ENCODE measurements at regions not wholly inside any gene's neighbourhood (a gene's known extent, or its start where the extent isn't known, plus 50 kb on each side); places are given as distances from the start of the nearest gene placed in this dataset.

DNA sequence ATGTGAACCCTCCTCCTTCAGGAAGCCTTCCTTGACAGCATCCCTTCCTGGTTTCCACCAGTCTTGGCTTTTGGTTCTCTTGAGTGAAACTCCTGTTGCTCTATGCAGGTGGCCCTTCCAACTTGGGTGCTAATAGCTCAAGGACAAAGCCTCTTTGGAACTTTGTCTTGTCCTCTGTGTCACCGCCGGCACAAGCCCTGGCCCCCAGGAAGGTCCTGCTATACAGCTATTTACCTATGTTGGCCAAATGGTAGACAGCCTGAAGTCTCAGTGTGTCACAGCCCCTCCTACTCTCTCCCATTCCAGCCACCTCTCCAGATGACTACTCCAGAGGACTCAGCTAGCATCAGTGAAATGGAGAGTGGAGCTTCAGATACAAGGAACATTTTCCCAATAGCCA is 94.7 kb upstream of the ZNF618 start:
- Histone ChIP-seq H3K4me1 (ENCODE audit: control extremely low read depth in 1 of 4, control insufficient read depth in 4 of 4, insufficient read depth in 4 of 4, low read length in 3 of 4) (no peaks in the 10 kb centered on the region), H3K27me3 (replicated peaks in 2 of 5; ENCODE audit: control insufficient read depth in 4 of 5, insufficient read depth in 5 of 5, low read length in 4 of 5) (peaks cover 0 to 4% (median 0%) of the 10 kb centered on the region in 5 experiments), H3K4me3 (ENCODE audit: control insufficient read depth in 1 of 7, extremely low read depth in 1 of 7, insufficient read depth in 4 of 7, low read depth in 2 of 7, low read length in 6 of 7) (no peak overlapping the region), H3K36me3 (ENCODE audit: control insufficient read depth in 4 of 4, insufficient read depth in 4 of 4, low read length in 3 of 4) (no peaks in the 10 kb centered on the region), H3K9me3 (ENCODE audit: control extremely low read depth in 1 of 5, control insufficient read depth in 4 of 5, insufficient read depth in 2 of 5, low read depth in 1 of 5, low read length in 4 of 5) (no peaks in the 10 kb centered on the region), H3K27ac (ENCODE audit: insufficient read depth in 1 of 2, low read depth in 1 of 2, low read length in 2 of 2, poor library complexity in 1 of 2, severe bottlenecking in 2 of 2) (no peak overlapping the region)
- ChIA-PET CTCF (interaction anchor here (1.0 kb wide), 1 partner anchor 26 kb away, joined by 3 read pairs; no protein-coding TSS in a partner anchor), POLR2A (no interaction called here)
- 90% methylated on average over 2 of the region's 2 CpGs for WGBS (ENCODE audit: insufficient coverage)
- DNase-seq, result no peak

DNA sequence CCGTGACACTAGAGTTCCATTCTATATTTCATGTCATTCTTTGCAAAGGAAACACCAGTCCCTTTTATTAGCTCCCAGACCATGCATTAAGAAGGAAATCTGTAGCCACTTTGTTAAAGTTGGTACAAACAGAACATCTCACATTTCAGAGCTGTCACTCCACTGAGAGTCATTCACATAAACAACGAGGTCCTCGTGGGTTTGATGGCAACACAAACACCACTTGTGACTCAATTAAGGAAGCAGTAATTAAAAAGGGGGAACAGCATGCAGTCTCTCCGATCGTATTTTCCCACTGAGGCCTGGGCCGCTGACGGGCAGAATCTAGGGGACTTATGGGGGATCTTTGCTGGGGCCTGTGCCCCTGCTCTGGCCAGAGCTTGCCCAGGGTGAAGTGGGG is 94.2 kb upstream of the ZNF618 start:
- no peaks in the 10 kb centered on the region for H3K36me3 ChIP-seq (ENCODE audit: control insufficient read depth in 4 of 4, insufficient read depth in 4 of 4, low read length in 3 of 4)
- no peaks in the 10 kb centered on the region for H3K9me3 ChIP-seq (ENCODE audit: control extremely low read depth in 1 of 5, control insufficient read depth in 4 of 5, insufficient read depth in 2 of 5, low read depth in 1 of 5, low read length in 4 of 5)
- H3K27me3 ChIP-seq (replicated peaks in 2 of 5; ENCODE audit: control insufficient read depth in 4 of 5, insufficient read depth in 5 of 5, low read length in 4 of 5), result peaks cover 0 to 4% (median 0%) of the 10 kb centered on the region in 5 experiments
- H3K4me3 ChIP-seq (ENCODE audit: control insufficient read depth in 1 of 7, extremely low read depth in 1 of 7, insufficient read depth in 4 of 7, low read depth in 2 of 7, low read length in 6 of 7), result no peak overlapping the region
- CTCF ChIA-PET, result interaction anchor here (1.0 to 1.2 kb wide), 2 partner anchors 9 to 26 kb away, joined by 3 read pairs; no protein-coding TSS in a partner anchor
- DNase-seq, result no peak
- WGBS (ENCODE audit: insufficient coverage), result 85% methylated on average over 6 of the region's 7 CpGs
- H3K27ac ChIP-seq (ENCODE audit: insufficient read depth in 1 of 2, low read depth in 1 of 2, low read length in 2 of 2, poor library complexity in 1 of 2, severe bottlenecking in 2 of 2), result no peak overlapping the region
- POLR2A ChIA-PET, result no interaction called here
- H3K4me1 ChIP-seq (ENCODE audit: control extremely low read depth in 1 of 4, control insufficient read depth in 4 of 4, insufficient read depth in 4 of 4, low read length in 3 of 4), result no peaks in the 10 kb centered on the region

DNA sequence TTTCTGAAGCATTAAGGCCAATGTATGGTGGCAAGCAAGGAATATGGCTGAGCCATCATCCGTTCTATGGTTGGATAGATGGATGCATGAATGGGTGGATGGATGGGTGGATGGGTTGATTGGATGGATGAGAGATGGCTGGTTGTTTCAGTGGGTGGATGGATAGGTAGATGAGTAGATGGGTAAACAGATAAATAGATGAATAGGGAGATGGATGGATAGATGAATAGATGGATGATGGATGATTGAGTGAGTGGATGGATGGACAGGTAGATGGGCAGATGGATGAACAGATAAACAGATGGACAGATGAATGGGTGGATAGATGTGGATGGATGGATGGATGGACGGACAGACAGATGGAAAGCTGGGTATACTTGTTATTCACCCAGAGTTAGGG is 92.6 kb upstream of the ZNF618 start:
- H3K4me1 ChIP-seq (ENCODE audit: control extremely low read depth in 1 of 4, control insufficient read depth in 4 of 4, insufficient read depth in 4 of 4, low read length in 3 of 4), result no peaks in the 10 kb centered on the region
- H3K4me3 ChIP-seq (ENCODE audit: control insufficient read depth in 1 of 7, extremely low read depth in 1 of 7, insufficient read depth in 4 of 7, low read depth in 2 of 7, low read length in 6 of 7), result no peak overlapping the region
- H3K27me3 ChIP-seq (replicated peaks in 2 of 5; ENCODE audit: control insufficient read depth in 4 of 5, insufficient read depth in 5 of 5, low read length in 4 of 5), result peaks cover 0 to 6% (median 0%) of the 10 kb centered on the region in 5 experiments
- CTCF ChIA-PET, result no interaction called here
- no peaks in the 10 kb centered on the region for H3K9me3 ChIP-seq (ENCODE audit: control extremely low read depth in 1 of 5, control insufficient read depth in 4 of 5, insufficient read depth in 2 of 5, low read depth in 1 of 5, low read length in 4 of 5)
- 100% methylated on average over 1 of the region's 2 CpGs for WGBS (ENCODE audit: insufficient coverage)
- POLR2A ChIA-PET, result no interaction called here
- DNase-seq, result no peak
- H3K27ac ChIP-seq (ENCODE audit: insufficient read depth in 1 of 2, low read depth in 1 of 2, low read length in 2 of 2, poor library complexity in 1 of 2, severe bottlenecking in 2 of 2), result no peak overlapping the region
- no peaks in the 10 kb centered on the region for H3K36me3 ChIP-seq (ENCODE audit: control insufficient read depth in 4 of 4, insufficient read depth in 4 of 4, low read length in 3 of 4)

DNA sequence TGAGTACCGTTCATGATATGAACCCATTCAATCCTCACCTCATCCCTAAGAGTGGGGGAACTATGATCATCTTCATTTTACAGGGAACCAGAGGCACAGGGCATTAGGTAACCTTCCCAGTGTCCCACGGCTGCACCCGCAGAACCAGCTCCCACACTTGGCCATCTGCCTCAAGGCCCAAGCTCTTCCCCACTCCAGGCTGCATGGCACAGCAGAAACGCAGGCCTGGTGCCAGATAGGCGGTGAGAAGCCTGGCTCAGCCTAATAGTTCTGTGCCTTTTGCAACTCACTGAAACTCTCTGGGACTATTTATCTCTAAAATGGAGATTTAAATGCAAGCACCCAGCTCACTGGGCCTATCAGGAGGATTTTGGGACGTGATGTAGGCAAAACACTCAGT is 90.8 kb upstream of the ZNF618 start:
- Histone ChIP-seq H3K9me3 (ENCODE audit: control extremely low read depth in 1 of 5, control insufficient read depth in 4 of 5, insufficient read depth in 2 of 5, low read depth in 1 of 5, low read length in 4 of 5) (no peaks in the 10 kb centered on the region), H3K4me1 (ENCODE audit: control extremely low read depth in 1 of 4, control insufficient read depth in 4 of 4, insufficient read depth in 4 of 4, low read length in 3 of 4) (no peaks in the 10 kb centered on the region), H3K27me3 (replicated peaks in 2 of 5; ENCODE audit: control insufficient read depth in 4 of 5, insufficient read depth in 5 of 5, low read length in 4 of 5) (peaks cover 0 to 8% (median 0%) of the 10 kb centered on the region in 5 experiments), H3K27ac (ENCODE audit: insufficient read depth in 1 of 2, low read depth in 1 of 2, low read length in 2 of 2, poor library complexity in 1 of 2, severe bottlenecking in 2 of 2) (no peak overlapping the region), H3K36me3 (ENCODE audit: control insufficient read depth in 4 of 4, insufficient read depth in 4 of 4, low read length in 3 of 4) (no peaks in the 10 kb centered on the region), H3K4me3 (ENCODE audit: control insufficient read depth in 1 of 7, extremely low read depth in 1 of 7, insufficient read depth in 4 of 7, low read depth in 2 of 7, low read length in 6 of 7) (no peak overlapping the region)
- ChIA-PET CTCF (no interaction called here), POLR2A (no interaction called here)
- no peak for DNase-seq
- WGBS (ENCODE audit: insufficient coverage), result 100% methylated on average over 6 of the region's 6 CpGs

DNA sequence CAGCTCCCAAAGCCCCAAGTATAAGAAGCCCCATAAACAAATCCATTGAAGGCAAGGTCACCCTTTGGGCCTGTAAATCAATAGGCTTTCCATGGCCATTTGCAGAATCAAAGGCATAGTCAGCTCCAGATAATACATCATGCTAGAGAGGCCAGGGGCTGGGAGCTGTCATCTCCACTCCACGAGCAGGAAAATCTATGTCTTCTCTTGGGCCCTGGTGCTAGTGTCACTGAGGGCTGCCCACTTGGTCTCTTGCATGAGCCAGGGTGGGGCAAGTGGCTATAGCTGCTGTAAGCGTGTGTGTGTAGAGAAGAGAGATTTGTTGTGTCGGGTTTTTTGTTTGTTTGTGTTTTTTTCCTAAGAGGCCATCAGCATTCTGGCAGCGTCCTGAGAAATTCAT is 90.0 kb upstream of the ZNF618 start:
- H3K27me3 ChIP-seq (replicated peaks in 2 of 5; ENCODE audit: control insufficient read depth in 4 of 5, insufficient read depth in 5 of 5, low read length in 4 of 5), result peaks cover 0 to 8% (median 0%) of the 10 kb centered on the region in 5 experiments
- CTCF ChIA-PET, result no interaction called here
- no CpG with 5 or more reads among the region's 4 CpGs for WGBS (ENCODE audit: insufficient coverage)

DNA sequence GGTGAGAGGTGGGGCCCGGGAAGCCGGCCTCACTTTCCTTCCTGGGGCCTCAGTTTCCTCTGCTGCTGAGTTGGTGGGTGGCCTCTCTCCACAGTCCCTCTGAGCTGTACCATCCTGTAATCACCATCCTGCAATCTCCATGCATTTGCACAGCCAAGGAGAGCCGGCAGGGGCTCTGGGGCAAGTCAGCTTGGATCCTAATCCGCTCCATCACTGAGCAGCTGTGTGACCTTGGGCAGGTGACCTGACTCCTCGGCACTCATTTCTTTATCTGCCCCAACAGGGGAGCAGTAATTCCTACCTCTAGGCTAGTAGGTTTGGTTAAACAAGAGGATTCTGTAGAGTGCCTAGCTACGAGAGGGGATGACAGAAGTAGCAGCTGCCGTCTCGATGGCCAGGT is 88.2 kb upstream of the ZNF618 start:
- POLR2A ChIA-PET, result no interaction called here
- WGBS (ENCODE audit: insufficient coverage), result 96% methylated on average over 5 of the region's 8 CpGs
- no peaks in the 10 kb centered on the region for H3K4me1 ChIP-seq (ENCODE audit: control extremely low read depth in 1 of 4, control insufficient read depth in 4 of 4, insufficient read depth in 4 of 4, low read length in 3 of 4)
- no peaks in the 10 kb centered on the region for H3K9me3 ChIP-seq (ENCODE audit: control extremely low read depth in 1 of 5, control insufficient read depth in 4 of 5, insufficient read depth in 2 of 5, low read depth in 1 of 5, low read length in 4 of 5)
- no peak for DNase-seq
- H3K27me3 ChIP-seq (replicated peaks in 2 of 5; ENCODE audit: control insufficient read depth in 4 of 5, insufficient read depth in 5 of 5, low read length in 4 of 5), result peaks cover 0 to 5% (median 0%) of the 10 kb centered on the region in 5 experiments
- H3K36me3 ChIP-seq (ENCODE audit: control insufficient read depth in 4 of 4, insufficient read depth in 4 of 4, low read length in 3 of 4), result no peaks in the 10 kb centered on the region
- CTCF ChIA-PET, result no interaction called here
- no peak overlapping the region for H3K4me3 ChIP-seq (ENCODE audit: control insufficient read depth in 1 of 7, extremely low read depth in 1 of 7, insufficient read depth in 4 of 7, low read depth in 2 of 7, low read length in 6 of 7)
- H3K27ac ChIP-seq (ENCODE audit: insufficient read depth in 1 of 2, low read depth in 1 of 2, low read length in 2 of 2, poor library complexity in 1 of 2, severe bottlenecking in 2 of 2), result no peak overlapping the region

More for the DNA sequence above, 90.0 kb upstream of the ZNF618 start:
- Histone ChIP-seq H3K9me3 (ENCODE audit: control extremely low read depth in 1 of 5, control insufficient read depth in 4 of 5, insufficient read depth in 2 of 5, low read depth in 1 of 5, low read length in 4 of 5) (no peaks in the 10 kb centered on the region), H3K36me3 (ENCODE audit: control insufficient read depth in 4 of 4, insufficient read depth in 4 of 4, low read length in 3 of 4) (no peaks in the 10 kb centered on the region), H3K4me1 (ENCODE audit: control extremely low read depth in 1 of 4, control insufficient read depth in 4 of 4, insufficient read depth in 4 of 4, low read length in 3 of 4) (no peaks in the 10 kb centered on the region), H3K27ac (ENCODE audit: insufficient read depth in 1 of 2, low read depth in 1 of 2, low read length in 2 of 2, poor library complexity in 1 of 2, severe bottlenecking in 2 of 2) (no peak overlapping the region), H3K4me3 (ENCODE audit: control insufficient read depth in 1 of 7, extremely low read depth in 1 of 7, insufficient read depth in 4 of 7, low read depth in 2 of 7, low read length in 6 of 7) (no peak overlapping the region)
- POLR2A ChIA-PET, result no interaction called here
- DNase-seq, result no peak

DNA sequence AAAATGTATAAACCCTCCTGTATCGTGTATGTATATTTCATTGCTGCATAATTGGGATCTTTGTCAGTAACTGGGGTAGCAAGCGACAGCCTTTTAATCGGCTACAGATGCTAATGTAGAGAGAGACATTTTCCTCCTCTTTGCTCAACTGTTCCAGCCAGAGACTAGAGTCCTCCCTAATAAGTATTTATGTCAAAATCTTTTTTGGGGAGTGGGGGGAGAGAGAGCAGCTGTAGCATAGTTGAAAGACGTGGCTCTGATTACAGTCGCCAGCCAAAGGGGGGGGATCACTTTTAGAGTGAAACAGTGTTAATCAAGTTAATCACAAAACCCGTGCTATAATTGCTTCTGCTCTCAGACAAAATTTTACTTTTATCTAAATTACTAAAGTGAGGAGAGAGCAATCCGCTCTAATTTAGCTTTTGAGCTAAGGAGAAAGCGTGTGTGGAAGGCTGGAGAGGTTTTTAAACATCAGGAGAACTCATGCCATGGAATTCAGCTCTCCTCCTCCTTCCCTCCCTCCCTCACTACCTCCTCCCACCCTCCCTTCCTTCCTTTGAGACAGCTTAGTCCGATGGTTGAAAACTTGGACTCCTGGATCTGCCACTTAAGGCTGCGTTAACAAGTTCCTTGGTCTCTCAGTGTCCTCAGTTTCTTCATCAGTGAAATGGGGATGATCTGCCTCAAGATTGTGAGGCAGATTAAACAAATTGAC is 87.3 kb upstream of the ZNF618 start:
- 17% methylated on average over 1 of the region's 10 CpGs for WGBS (ENCODE audit: insufficient coverage)
- Histone ChIP-seq H3K36me3 (ENCODE audit: control insufficient read depth in 4 of 4, insufficient read depth in 4 of 4, low read length in 3 of 4) (no peaks in the 10 kb centered on the region), H3K4me3 (ENCODE audit: control insufficient read depth in 1 of 7, extremely low read depth in 1 of 7, insufficient read depth in 4 of 7, low read depth in 2 of 7, low read length in 6 of 7) (no peak overlapping the region), H3K4me1 (ENCODE audit: control extremely low read depth in 1 of 4, control insufficient read depth in 4 of 4, insufficient read depth in 4 of 4, low read length in 3 of 4) (no peaks in the 10 kb centered on the region), H3K27me3 (replicated peaks in 2 of 5; ENCODE audit: control insufficient read depth in 4 of 5, insufficient read depth in 5 of 5, low read length in 4 of 5) (peaks cover 0 to 5% (median 0%) of the 10 kb centered on the region in 5 experiments), H3K9me3 (ENCODE audit: control extremely low read depth in 1 of 5, control insufficient read depth in 4 of 5, insufficient read depth in 2 of 5, low read depth in 1 of 5, low read length in 4 of 5) (no peaks in the 10 kb centered on the region), H3K27ac (ENCODE audit: insufficient read depth in 1 of 2, low read depth in 1 of 2, low read length in 2 of 2, poor library complexity in 1 of 2, severe bottlenecking in 2 of 2) (no peak overlapping the region)
- ChIA-PET CTCF (interaction anchor here (1.0 kb wide), 1 partner anchor 65 kb away, joined by 3 read pairs; no protein-coding TSS in a partner anchor), POLR2A (no interaction called here)
- no peak for DNase-seq

Measured in common myeloid progenitor, CD34-positive (primary cell).